Naive thymus-derived CD4-positive, alpha-beta T cell (primary cell): ENCODE measurements at regions not wholly inside any gene's neighbourhood (a gene's known extent, or its start where the extent isn't known, plus 50 kb on each side); places are given as distances from the start of the nearest gene placed in this dataset.

Experiments used
- ATAC-seq: fragments of 150-1000 bp; cut with Tn5 transposase; 2 replicates; pipeline ENCODE4 v1.10.0; 2021; ENCODE audit warnings: mild to moderate bottlenecking, moderate library complexity
- CTCF ChIA-PET: fragments of 350-600 bp; sonication (Branson Sonifier 250); formaldehyde crosslinking; loops from one replicate; lab custom pipeline; 2021; ENCODE audit warnings: antibody characterized with exemption; lab: Charles Lee
- POLR2A ChIA-PET: fragments of 350-600 bp; sonication (Branson Sonifier 250); formaldehyde crosslinking; loops from one replicate; lab custom pipeline; 2021; ENCODE audit warnings: antibody characterized with exemption, inconsistent platforms; lab: Charles Lee
- DNase-seq, 9 donors: peaks; one replicate each; pipeline versions ENCODE4 v3.0.0 to v3.0.0-alpha.2; 2020 to 2022; ENCODE audit warnings: mixed read lengths in 1 of 9
- H3K27ac ChIP-seq: one replicate; pipeline ENCODE4 v1.7.0; 2013; ENCODE audit warnings: mild to moderate bottlenecking, low read depth, low read length, moderate library complexity
- H3K27me3 ChIP-seq, 2 donors: one replicate each; pipeline ENCODE4 v1.7.0; 2013; ENCODE audit warnings: low read length in 2 of 2, mild to moderate bottlenecking in 2 of 2, moderate library complexity in 2 of 2; ENCODE audit not compliant: control insufficient read depth in 2 of 2, insufficient read depth in 2 of 2
- H3K36me3 ChIP-seq, 3 experiments: 1 replicate in 2 of 3; 2 replicates in 1 of 3; pipeline ENCODE4 v1.7.0; 2013; ENCODE audit warnings: low read length in 3 of 3, mild to moderate bottlenecking in 3 of 3, moderate library complexity in 1 of 3; ENCODE audit not compliant: insufficient read depth in 3 of 3, control insufficient read depth in 2 of 3
- H3K4me1 ChIP-seq, 2 donors: one replicate each; pipeline ENCODE4 v1.7.0; 2013; ENCODE audit warnings: low read length in 2 of 2, mild to moderate bottlenecking in 2 of 2, moderate library complexity in 1 of 2; ENCODE audit not compliant: control insufficient read depth in 2 of 2, insufficient read depth in 2 of 2
- H3K4me3 ChIP-seq: 2 replicates; pipeline ENCODE4 v1.7.0; 2013; ENCODE audit warnings: mild to moderate bottlenecking, low read length
- H3K9me3 ChIP-seq, 3 experiments: 1 replicate in 2 of 3; 2 replicates in 1 of 3; pipeline ENCODE4 v1.7.0; 2013; ENCODE audit warnings: low read length in 3 of 3; ENCODE audit not compliant: control insufficient read depth in 2 of 3
- H3K27ac Mint-ChIP-seq, 9 donors: one replicate each; pipeline ENCODE4 v1.8.0; 2020 to 2022; ENCODE audit warnings: mixed read lengths in 9 of 9, mild to moderate bottlenecking in 8 of 9, moderate library complexity in 5 of 9, inconsistent platforms in 2 of 9
- H3K27me3 Mint-ChIP-seq, 5 donors: one replicate each; pipeline ENCODE4 v1.8.0; 2021 to 2022; ENCODE audit warnings: mixed read lengths in 5 of 5, mild to moderate bottlenecking in 1 of 5
- H3K36me3 Mint-ChIP-seq, 5 donors: one replicate each; pipeline ENCODE4 v1.8.0; 2020 to 2022; ENCODE audit warnings: mixed read lengths in 5 of 5, mild to moderate bottlenecking in 3 of 5, inconsistent platforms in 1 of 5
- H3K4me1 Mint-ChIP-seq, 7 donors: one replicate each; pipeline ENCODE4 v1.8.0; 2020 to 2022; ENCODE audit warnings: mixed read lengths in 7 of 7, mild to moderate bottlenecking in 3 of 7, inconsistent platforms in 1 of 7
- H3K4me3 Mint-ChIP-seq, 10 donors: one replicate each; pipeline ENCODE4 v1.8.0; 2020 to 2022; ENCODE audit warnings: mild to moderate bottlenecking in 10 of 10, mixed read lengths in 10 of 10, moderate library complexity in 6 of 10, inconsistent platforms in 2 of 10
- H3K9me3 Mint-ChIP-seq, 11 donors: one replicate each; pipeline ENCODE4 v1.8.0; 2020 to 2022; ENCODE audit warnings: mixed read lengths in 11 of 11, mild to moderate bottlenecking in 4 of 11, inconsistent platforms in 1 of 11, moderate library complexity in 1 of 11
- intact Hi-C, 2 donors: fragments of 100-400 bp; cut with micrococcal nuclease; formaldehyde crosslinking; loops; one replicate each; pipeline ENCODE4 v1.15.1; 2023

DNA sequence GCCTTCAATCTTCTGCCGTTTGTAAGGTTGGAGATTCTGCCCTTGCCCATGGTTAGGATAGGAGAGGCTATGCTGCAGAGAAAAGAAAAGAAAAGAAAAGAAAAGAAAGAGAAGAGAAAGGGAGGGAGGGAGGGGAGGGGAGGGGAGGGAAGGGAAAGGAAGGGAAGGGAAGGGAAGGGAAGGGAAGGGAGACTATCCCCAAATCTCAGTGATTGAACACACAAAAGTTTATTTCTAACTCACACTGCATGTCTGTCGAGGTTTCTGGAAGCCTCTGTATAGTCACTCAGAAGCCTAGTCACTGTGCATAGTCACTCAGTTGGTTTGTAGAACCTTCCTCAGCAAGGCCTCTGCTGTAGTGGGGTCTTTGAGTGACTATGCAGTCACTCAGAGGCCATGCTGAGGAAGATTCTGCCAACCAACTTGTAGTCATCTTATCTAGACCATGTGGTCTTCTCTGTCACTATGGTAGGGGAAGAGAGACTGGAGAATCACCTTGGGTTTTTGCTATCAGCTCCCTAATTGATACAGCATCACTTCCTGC, 52.3 kb upstream of the ABCC9 start:
- no peaks in the 10 kb centered on the region for H3K9me3 Mint-ChIP-seq
- Histone ChIP-seq H3K27me3 (peaks cover 0 to 3% of the 10 kb centered on the region in 2 donors), H3K9me3 (no peaks in the 10 kb centered on the region), H3K27ac (no peak overlapping the region), H3K4me3 (no peak overlapping the region), H3K36me3 (no peaks in the 10 kb centered on the region), H3K4me1 (no peaks in the 10 kb centered on the region)
- intact Hi-C loops: no loop called here
- ChIA-PET POLR2A (no interaction called here), CTCF (no interaction called here)
- peaks cover 0 to 6% (median 0%) of the 10 kb centered on the region in 5 donors for H3K27me3 Mint-ChIP-seq
- DNase-seq (no peak), ATAC-seq (no peak)
- peak overlapping the region in 1 of 9 donors; percentile 0 for H3K27ac Mint-ChIP-seq
- no peaks in the 10 kb centered on the region for H3K36me3 Mint-ChIP-seq
- peaks cover 8 to 9% (median 9%) of the 10 kb centered on the region in 7 donors for H3K4me1 Mint-ChIP-seq
- no peak overlapping the region for H3K4me3 Mint-ChIP-seq

DNA sequence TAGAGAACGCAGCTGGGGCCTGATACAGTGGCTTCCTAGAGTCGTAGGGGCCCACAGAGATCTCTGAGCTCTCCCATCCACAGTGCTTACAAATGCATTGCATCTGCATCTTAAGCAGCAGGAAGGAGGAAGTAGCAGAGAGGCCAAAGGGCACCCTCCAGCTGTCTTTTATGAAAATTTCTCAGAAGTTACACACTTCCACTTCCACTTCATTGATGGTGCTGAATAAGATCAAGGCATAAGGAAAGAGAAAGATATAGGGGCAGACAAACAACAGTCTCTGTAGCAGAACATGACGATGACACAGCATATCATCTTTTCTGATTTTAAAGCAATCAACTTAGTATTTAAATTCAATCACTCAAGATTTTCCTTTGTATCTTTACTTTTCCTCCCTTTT, 51.6 kb upstream of the ABCC9 start:
- Histone ChIP-seq H3K9me3 (no peaks in the 10 kb centered on the region), H3K4me1 (no peaks in the 10 kb centered on the region), H3K27me3 (peaks cover 0 to 3% of the 10 kb centered on the region in 2 donors), H3K4me3 (no peak overlapping the region), H3K27ac (no peak overlapping the region), H3K36me3 (no peaks in the 10 kb centered on the region)
- peak in 3 of 9 donors; percentile 10 to 20 (median 11) for DNase-seq
- Mint-ChIP-seq H3K4me3 (no peak overlapping the region), H3K27ac (peak overlapping the region in 2 of 9 donors; percentile 1 to 10), H3K36me3 (no peaks in the 10 kb centered on the region), H3K9me3 (no peaks in the 10 kb centered on the region), H3K4me1 (peaks cover 8 to 9% (median 9%) of the 10 kb centered on the region in 7 donors), H3K27me3 (peaks cover 1 to 13% (median 6%) of the 10 kb centered on the region in 5 donors)
- ATAC-seq: peak; percentile 31
- intact Hi-C loops: no loop called here
- POLR2A ChIA-PET: no interaction called here
- CTCF ChIA-PET: no interaction called here

DNA sequence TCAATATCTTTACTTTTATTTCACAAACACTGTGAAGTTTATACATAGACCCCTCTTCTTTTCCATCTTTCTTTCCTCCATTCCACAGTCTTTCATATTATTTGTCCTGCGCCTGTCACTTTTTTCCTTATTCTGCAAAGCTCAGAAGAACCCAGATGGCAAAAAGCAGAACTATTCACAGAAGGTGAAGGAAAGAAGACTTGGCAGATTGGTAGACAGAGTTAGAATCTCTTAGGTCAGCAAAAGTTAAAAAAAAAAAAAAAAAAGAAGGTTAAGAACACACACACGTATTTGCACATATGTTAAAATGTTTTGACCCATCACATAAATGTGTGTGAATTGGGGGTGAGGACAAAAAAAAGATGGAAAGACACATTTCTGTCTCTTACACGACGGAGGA, 50.3 kb upstream of the ABCC9 start:
- POLR2A ChIA-PET: no interaction called here
- peaks cover 4 to 21% (median 9%) of the 10 kb centered on the region in 5 donors for H3K27me3 Mint-ChIP-seq
- Histone ChIP-seq H3K4me1 (no peaks in the 10 kb centered on the region), H3K27ac (no peak overlapping the region), H3K9me3 (no peaks in the 10 kb centered on the region), H3K27me3 (peaks cover 0 to 3% of the 10 kb centered on the region in 2 donors), H3K4me3 (no peak overlapping the region), H3K36me3 (no peaks in the 10 kb centered on the region)
- intact Hi-C loops: no loop called here
- no peak overlapping the region for H3K4me3 Mint-ChIP-seq
- no peak for ATAC-seq
- H3K4me1 Mint-ChIP-seq: peaks cover 8 to 9% (median 9%) of the 10 kb centered on the region in 7 donors
- CTCF ChIA-PET: interaction anchor here (0.6 to 0.7 kb wide), 2 partner anchors 55 to 306 kb away, joined by 3 read pairs; no protein-coding TSS in a partner anchor
- H3K9me3 Mint-ChIP-seq: no peaks in the 10 kb centered on the region
- H3K36me3 Mint-ChIP-seq: no peaks in the 10 kb centered on the region
- no peak for DNase-seq
- no peak overlapping the region for H3K27ac Mint-ChIP-seq
